AG04449 (cell line): ENCODE measurements at regions not wholly inside any gene's neighbourhood (a gene's known extent, or its start where the extent isn't known, plus 50 kb on each side); places are given as distances from the start of the nearest gene placed in this dataset.

Experiments
- CTCF ChIA-PET: fragments of 350-600 bp; formaldehyde crosslinking; extraction: SDS; loops from one replicate; lab custom pipeline; 2021; ENCODE audit warnings: antibody characterized with exemption; lab: Yijun Ruan, JAX
- POLR2A ChIA-PET: fragments of 400-600, 350-600 bp; formaldehyde crosslinking; extraction: SDS; loops from one replicate; lab custom pipeline; 2020; ENCODE audit warnings: antibody characterized with exemption, inconsistent platforms; lab: Yijun Ruan, JAX
- DNase-seq: peaks from one replicate; pipeline ENCODE4 v3.0.0-alpha.2; 2010; ENCODE audit warnings: low read depth, low spot score
- H3K4me3 ChIP-seq: 2 replicates; pipeline ENCODE4 v1.5.1; 2011; ENCODE audit warnings: low read depth, mild to moderate bottlenecking, control low read depth, low read length
- CTCF ChIP-seq: IDR thresholded peaks from one replicate; pipeline ENCODE4 v1.5.1; 2011; ENCODE audit warnings: mild to moderate bottlenecking, moderate library complexity, low read length, control low read depth, inconsistent platforms; ENCODE audit not compliant: insufficient read depth; ENCODE audit errors: missing control alignments

GRCh38 chr6:144477856-144478255 lies 192.7 kb downstream of the UTRN start:
- no peak for TF ChIP-seq CTCF
- no peak for DNase-seq
- CTCF ChIA-PET, result interaction anchor here (0.9 to 3.6 kb wide), 3 partner anchors 9 to 375 kb away, joined by 4 to 13 read pairs (median 8); no protein-coding TSS in a partner anchor
- H3K4me3 ChIP-seq, result no peak overlapping the region
- POLR2A ChIA-PET, result no interaction called here

- no peak overlapping the region for H3K4me3 ChIP-seq
- no peak for DNase-seq
- POLR2A ChIA-PET, result no interaction called here
- CTCF ChIA-PET, result interaction anchor here (0.9 to 3.6 kb wide), 3 partner anchors 8 to 376 kb away, joined by 4 to 13 read pairs (median 8); no protein-coding TSS in a partner anchor
- no peak for TF ChIP-seq CTCF
Measured at GRCh38 chr6:144478483-144478882, 193.3 kb downstream of the UTRN start.

DNA sequence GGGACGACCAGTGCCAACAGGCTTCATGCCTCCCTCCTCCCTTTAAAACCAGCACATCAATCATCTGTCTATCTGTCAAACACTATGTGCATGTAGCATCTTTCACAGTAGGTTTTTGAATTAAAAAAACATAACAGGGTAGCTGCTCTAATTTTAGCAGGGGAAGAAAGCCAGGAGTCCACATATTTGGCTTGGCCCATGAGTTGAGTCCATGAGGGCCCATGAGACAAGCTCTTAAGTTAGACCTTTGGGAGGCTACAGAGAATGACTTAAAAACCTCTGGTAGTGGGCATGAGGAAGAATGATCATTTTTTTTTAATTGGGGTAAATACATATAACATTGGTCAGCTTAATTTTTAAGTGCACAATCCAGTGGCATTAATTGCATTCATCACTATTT lies 194.9 kb downstream of the UTRN start:
- POLR2A ChIA-PET, result no interaction called here
- CTCF ChIA-PET, result interaction anchor here (0.9 to 4.4 kb wide), 9 partner anchors 11 to 377 kb away, joined by 3 to 44 read pairs (median 12); no protein-coding TSS in a partner anchor
- H3K4me3 ChIP-seq, result no peak overlapping the region
- TF ChIP-seq CTCF, result no peak
- no peak for DNase-seq

GRCh38 chr6:144480473-144480872 lies 195.3 kb downstream of the UTRN start:
- CTCF ChIA-PET, result interaction anchor here (0.9 to 4.4 kb wide), 10 partner anchors 10 to 377 kb away, joined by 3 to 44 read pairs (median 12); no protein-coding TSS in a partner anchor
- POLR2A ChIA-PET, result no interaction called here
- H3K4me3 ChIP-seq, result no peak overlapping the region
- TF ChIP-seq CTCF, result no peak
- DNase-seq, result no peak

DNA sequence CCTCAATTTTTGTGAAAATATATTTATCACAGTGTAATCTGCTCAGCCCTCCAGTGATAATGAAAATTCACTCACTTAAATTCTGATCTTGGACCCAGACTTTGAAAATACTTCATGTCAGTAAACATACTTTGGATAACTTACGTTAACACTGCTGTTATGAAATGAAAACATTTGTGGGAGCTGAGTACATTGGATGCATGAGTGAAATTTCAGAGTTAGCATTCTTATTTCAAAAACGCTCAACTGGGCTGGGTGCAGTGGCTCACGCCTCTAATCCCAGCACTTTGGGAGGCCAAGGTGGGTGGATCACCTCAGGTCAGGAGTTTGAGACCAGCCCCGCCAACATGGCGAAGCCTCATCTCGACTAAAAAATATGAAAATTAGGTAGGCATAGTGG lies 196.4 kb downstream of the UTRN start:
- TF ChIP-seq CTCF, result no peak
- POLR2A ChIA-PET, result interaction anchor here (0.9 kb wide), 1 partner anchor 265 kb away, joined by 3 read pairs; no protein-coding TSS in a partner anchor
- CTCF ChIA-PET, result interaction anchor here (0.6 to 4.4 kb wide), 22 partner anchors 9 to 655 kb away, joined by 3 to 44 read pairs (median 4); no protein-coding TSS in a partner anchor
- no peak for DNase-seq
- H3K4me3 ChIP-seq, result no peak overlapping the region

GRCh38 chr6:144482142-144482541 lies 197.0 kb downstream of the UTRN start:
- no peak overlapping the region for H3K4me3 ChIP-seq
- TF ChIP-seq CTCF, result peak; percentile 79
- CTCF ChIA-PET, result interaction anchor here (0.7 to 4.4 kb wide), 17 partner anchors 9 to 382 kb away, joined by 3 to 44 read pairs (median 5); no protein-coding TSS in a partner anchor
- peak; percentile 31 for DNase-seq
- POLR2A ChIA-PET, result no interaction called here
